CD8-positive, alpha-beta memory T cell (primary cell): ENCODE measurements at regions not wholly inside any gene's neighbourhood (a gene's known extent, or its start where the extent isn't known, plus 50 kb on each side); places are given as distances from the start of the nearest gene placed in this dataset.

Experiments
- CTCF ChIA-PET: fragments of 350-600 bp; sonication (Branson Sonifier 250); formaldehyde crosslinking; loops from one replicate; lab custom pipeline; 2021; ENCODE audit warnings: antibody characterized with exemption; lab: Charles Lee
- POLR2A ChIA-PET: fragments of 350-600 bp; sonication (Branson Sonifier 250); formaldehyde crosslinking; loops from one replicate; lab custom pipeline; 2021; ENCODE audit warnings: antibody characterized with exemption; lab: Charles Lee
- DNase-seq, 5 donors: peaks; one replicate each; pipeline versions ENCODE4 v3.0.0 to v3.0.0-alpha.2; 2020 to 2022; ENCODE audit warnings: mixed read lengths in 1 of 5
- H3K27ac ChIP-seq: one replicate; pipeline ENCODE4 v1.7.0; 2013; ENCODE audit warnings: low read depth, mild to moderate bottlenecking, low read length, moderate library complexity
- H3K27me3 ChIP-seq: 2 replicates; pipeline ENCODE4 v1.7.0; 2013; ENCODE audit warnings: low read length, mild to moderate bottlenecking; ENCODE audit not compliant: insufficient read depth, poor library complexity, severe bottlenecking
- H3K36me3 ChIP-seq: 2 replicates; pipeline ENCODE4 v1.7.0; 2013; ENCODE audit warnings: mild to moderate bottlenecking, low read length, moderate library complexity; ENCODE audit not compliant: insufficient read depth
- H3K4me1 ChIP-seq: 2 replicates; pipeline ENCODE4 v1.7.0; 2013; ENCODE audit warnings: mild to moderate bottlenecking, low read length, moderate library complexity; ENCODE audit not compliant: insufficient read depth
- H3K4me3 ChIP-seq: 2 replicates; pipeline ENCODE4 v1.7.0; 2013; ENCODE audit warnings: mild to moderate bottlenecking, low read length
- H3K9me3 ChIP-seq: 2 replicates; pipeline ENCODE4 v1.7.0; 2013; ENCODE audit warnings: mild to moderate bottlenecking, low read length
- H3K27ac Mint-ChIP-seq, 8 donors: one replicate each; pipeline ENCODE4 v1.8.0; 2020 to 2021; ENCODE audit warnings: mixed read lengths in 8 of 8, mild to moderate bottlenecking in 6 of 8, inconsistent platforms in 3 of 8, moderate library complexity in 3 of 8
- H3K27me3 Mint-ChIP-seq, 2 donors: one replicate each; pipeline ENCODE4 v1.8.0; 2020 to 2021; ENCODE audit warnings: mixed read lengths in 2 of 2, mild to moderate bottlenecking in 1 of 2, moderate library complexity in 1 of 2
- H3K36me3 Mint-ChIP-seq, 3 donors: one replicate each; pipeline ENCODE4 v1.8.0; 2020 to 2021; ENCODE audit warnings: mixed read lengths in 3 of 3, inconsistent platforms in 1 of 3, mild to moderate bottlenecking in 1 of 3
- H3K4me1 Mint-ChIP-seq, 3 donors: one replicate each; pipeline ENCODE4 v1.8.0; 2020 to 2021; ENCODE audit warnings: mixed read lengths in 3 of 3, inconsistent platforms in 1 of 3, mild to moderate bottlenecking in 1 of 3
- H3K4me3 Mint-ChIP-seq, 7 donors: one replicate each; pipeline ENCODE4 v1.8.0; 2020 to 2021; ENCODE audit warnings: mixed read lengths in 7 of 7, mild to moderate bottlenecking in 6 of 7, moderate library complexity in 4 of 7, inconsistent platforms in 2 of 7
- H3K9me3 Mint-ChIP-seq, 5 donors: one replicate each; pipeline ENCODE4 v1.8.0; 2020 to 2022; ENCODE audit warnings: mixed read lengths in 5 of 5, mild to moderate bottlenecking in 3 of 5, moderate library complexity in 2 of 5, inconsistent platforms in 1 of 5

DNA sequence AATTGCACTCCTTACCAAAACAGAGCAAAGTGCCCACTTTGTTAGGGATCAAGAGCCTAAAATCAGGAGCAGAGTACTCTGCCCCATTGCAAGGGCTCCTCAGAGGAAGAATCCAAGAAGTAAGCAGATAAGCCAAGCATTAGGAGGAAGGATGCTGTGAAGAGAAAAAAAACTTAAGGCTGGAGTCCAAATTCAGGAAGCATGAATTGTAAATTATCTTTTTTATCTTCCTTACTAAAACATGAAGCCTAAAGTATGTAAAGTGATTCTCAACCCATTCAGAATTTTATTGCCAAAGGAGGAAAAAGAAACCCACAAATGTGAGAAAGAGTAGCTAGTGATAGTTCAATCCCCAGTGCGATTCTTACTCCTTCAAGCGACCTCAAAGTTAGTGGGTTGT lies 523.9 kb downstream of the TAF11L14 start:
- ChIA-PET CTCF (no interaction called here), POLR2A (no interaction called here)
- no peaks in the 10 kb centered on the region for H3K4me1 ChIP-seq
- peaks cover 5 to 47% (median 13%) of the 10 kb centered on the region in 5 donors for H3K9me3 Mint-ChIP-seq
- H3K36me3 Mint-ChIP-seq: no peaks in the 10 kb centered on the region
- H3K4me3 Mint-ChIP-seq: no peak overlapping the region
- DNase-seq: no peak
- no peaks in the 10 kb centered on the region for H3K4me1 Mint-ChIP-seq
- H3K4me3 ChIP-seq: no peak overlapping the region
- H3K27ac Mint-ChIP-seq: no peak overlapping the region
- no peaks in the 10 kb centered on the region for H3K9me3 ChIP-seq
- no peaks in the 10 kb centered on the region for H3K36me3 ChIP-seq
- no peaks in the 10 kb centered on the region for H3K27me3 ChIP-seq
- no peaks in the 10 kb centered on the region for H3K27me3 Mint-ChIP-seq
- H3K27ac ChIP-seq: no peak overlapping the region

DNA sequence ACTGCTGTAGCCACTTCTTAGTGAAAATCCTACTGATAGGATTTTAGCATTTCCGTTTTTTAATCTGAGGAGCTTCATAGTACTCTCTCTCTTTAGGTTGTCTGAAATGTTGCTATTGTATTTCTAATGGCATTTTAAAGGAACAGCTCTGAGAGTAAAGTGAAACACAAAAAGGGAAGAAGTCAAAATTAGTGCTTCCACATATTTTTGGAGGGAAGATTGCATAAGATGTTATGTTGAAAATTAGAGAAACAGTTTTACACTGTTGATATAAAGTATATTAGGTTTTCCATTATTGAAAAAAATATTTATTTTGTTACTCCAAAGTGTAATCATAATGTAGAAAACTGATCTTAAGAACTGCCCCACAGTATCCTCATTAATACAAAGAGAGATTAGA lies 525.1 kb downstream of the TAF11L14 start:
- Mint-ChIP-seq H3K9me3 (peaks cover 7 to 44% (median 16%) of the 10 kb centered on the region in 5 donors), H3K36me3 (no peaks in the 10 kb centered on the region), H3K4me3 (no peak overlapping the region), H3K27me3 (no peaks in the 10 kb centered on the region), H3K27ac (no peak overlapping the region), H3K4me1 (no peaks in the 10 kb centered on the region)
- no peaks in the 10 kb centered on the region for H3K27me3 ChIP-seq
- H3K36me3 ChIP-seq: no peaks in the 10 kb centered on the region
- no peak overlapping the region for H3K27ac ChIP-seq
- CTCF ChIA-PET: no interaction called here
- no peaks in the 10 kb centered on the region for H3K4me1 ChIP-seq
- no peak for DNase-seq
- H3K9me3 ChIP-seq: no peaks in the 10 kb centered on the region
- POLR2A ChIA-PET: no interaction called here
- no peak overlapping the region for H3K4me3 ChIP-seq

DNA sequence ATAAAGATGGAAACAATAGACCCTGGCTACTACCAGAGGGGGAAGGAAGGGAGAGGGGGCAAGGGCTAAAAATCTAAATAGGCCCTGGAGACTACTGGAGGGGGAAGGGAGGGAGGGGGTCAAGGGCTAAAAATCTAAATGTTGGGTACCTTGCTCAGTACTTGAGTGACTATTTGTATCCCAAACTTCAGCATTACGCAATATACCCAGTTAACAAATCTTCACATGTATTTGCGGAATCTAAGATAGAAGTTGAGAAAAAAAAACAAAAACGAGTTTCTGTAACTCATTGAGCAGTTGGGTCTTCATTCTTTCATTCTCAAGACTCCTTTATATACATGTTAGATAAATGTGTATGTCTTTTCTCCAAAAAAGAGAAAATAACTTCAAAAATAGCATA lies 537.4 kb downstream of the TAF11L14 start:
- Mint-ChIP-seq H3K4me3 (no peak overlapping the region), H3K4me1 (no peaks in the 10 kb centered on the region), H3K27ac (no peak overlapping the region), H3K36me3 (no peaks in the 10 kb centered on the region), H3K9me3 (peaks cover 2 to 34% (median 8%) of the 10 kb centered on the region in 5 donors), H3K27me3 (no peaks in the 10 kb centered on the region)
- H3K9me3 ChIP-seq: no peaks in the 10 kb centered on the region
- no peak overlapping the region for H3K4me3 ChIP-seq
- ChIA-PET CTCF (no interaction called here), POLR2A (no interaction called here)
- H3K27me3 ChIP-seq: no peaks in the 10 kb centered on the region
- no peak overlapping the region for H3K27ac ChIP-seq
- no peak for DNase-seq
- no peaks in the 10 kb centered on the region for H3K36me3 ChIP-seq
- H3K4me1 ChIP-seq: no peaks in the 10 kb centered on the region

DNA sequence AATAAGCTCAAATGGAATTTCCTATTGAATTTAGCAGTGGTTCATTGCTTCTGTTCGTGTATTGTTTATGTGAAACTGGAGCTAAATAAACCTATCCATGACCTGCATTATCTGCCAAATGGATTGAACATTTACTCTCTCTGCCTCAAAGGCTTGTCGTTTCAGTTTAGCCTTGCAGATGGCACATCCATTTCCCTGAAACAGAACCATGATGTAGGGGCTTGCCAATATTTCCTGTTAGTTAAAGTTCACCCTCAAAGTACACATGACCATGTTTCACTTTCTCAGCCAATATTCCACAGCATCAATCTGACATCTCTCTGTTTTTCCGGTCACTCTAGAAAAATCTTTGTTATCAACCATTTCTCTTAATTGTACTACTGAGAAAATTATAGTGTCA lies 545.3 kb downstream of the TAF11L14 start:
- Mint-ChIP-seq H3K4me3 (no peak overlapping the region), H3K36me3 (no peaks in the 10 kb centered on the region), H3K27me3 (no peaks in the 10 kb centered on the region), H3K4me1 (no peaks in the 10 kb centered on the region), H3K27ac (no peak overlapping the region), H3K9me3 (peaks cover 0 to 20% (median 8%) of the 10 kb centered on the region in 5 donors)
- no peaks in the 10 kb centered on the region for H3K4me1 ChIP-seq
- H3K36me3 ChIP-seq: no peaks in the 10 kb centered on the region
- H3K9me3 ChIP-seq: no peaks in the 10 kb centered on the region
- no peak overlapping the region for H3K27ac ChIP-seq
- CTCF ChIA-PET: no interaction called here
- no peaks in the 10 kb centered on the region for H3K27me3 ChIP-seq
- POLR2A ChIA-PET: no interaction called here
- DNase-seq: no peak
- H3K4me3 ChIP-seq: no peak overlapping the region

DNA sequence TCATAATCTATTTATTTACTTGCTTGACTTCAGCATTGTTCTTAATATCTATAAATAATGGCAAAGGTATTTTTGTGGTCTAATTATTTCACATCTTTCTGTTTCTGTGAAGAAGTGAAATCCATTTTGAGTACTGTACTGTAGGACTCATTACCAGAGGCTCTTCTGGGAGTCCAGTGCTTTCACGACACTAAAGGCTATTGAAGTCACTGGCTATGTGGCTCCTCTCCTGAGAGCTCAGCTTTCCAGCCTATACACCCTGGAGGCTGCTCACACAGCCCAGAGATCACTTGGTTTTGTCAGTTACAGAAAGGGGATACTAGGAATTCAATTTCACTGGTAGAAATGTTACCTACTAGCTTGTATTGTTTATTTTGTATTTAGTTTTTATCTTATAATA lies 547.3 kb downstream of the TAF11L14 start:
- no peak for DNase-seq
- Histone ChIP-seq H3K4me1 (no peaks in the 10 kb centered on the region), H3K9me3 (no peaks in the 10 kb centered on the region), H3K27me3 (no peaks in the 10 kb centered on the region), H3K27ac (no peak overlapping the region), H3K36me3 (no peaks in the 10 kb centered on the region), H3K4me3 (no peak overlapping the region)
- no peaks in the 10 kb centered on the region for H3K4me1 Mint-ChIP-seq
- ChIA-PET POLR2A (no interaction called here), CTCF (no interaction called here)
- H3K27ac Mint-ChIP-seq: no peak overlapping the region
- no peaks in the 10 kb centered on the region for H3K36me3 Mint-ChIP-seq
- H3K4me3 Mint-ChIP-seq: no peak overlapping the region
- no peaks in the 10 kb centered on the region for H3K27me3 Mint-ChIP-seq
- H3K9me3 Mint-ChIP-seq: peaks cover 0 to 20% (median 8%) of the 10 kb centered on the region in 5 donors

DNA sequence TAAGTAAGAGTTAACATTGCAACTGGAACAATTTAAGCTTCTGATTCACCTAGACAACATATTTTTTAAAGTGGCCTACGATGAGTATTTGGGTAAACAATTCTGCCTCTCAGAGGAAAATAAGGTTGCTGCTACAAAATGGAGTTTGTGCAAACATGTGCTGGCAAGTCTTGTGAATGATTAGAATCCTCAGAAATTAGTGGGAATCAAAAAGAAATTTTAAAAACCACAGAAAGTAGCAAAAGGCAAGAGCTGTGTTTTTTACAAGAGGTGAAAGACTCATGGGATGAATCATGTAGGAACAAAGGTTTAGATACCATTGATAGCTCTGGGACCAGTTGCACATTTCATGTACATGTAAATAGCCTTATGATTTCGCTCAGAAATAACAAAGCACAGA lies 561.6 kb downstream of the TAF11L14 start:
- H3K9me3 Mint-ChIP-seq: peaks cover 4 to 31% (median 9%) of the 10 kb centered on the region in 5 donors
- no peaks in the 10 kb centered on the region for H3K36me3 Mint-ChIP-seq
- no peaks in the 10 kb centered on the region for H3K4me1 ChIP-seq
- no peak overlapping the region for H3K27ac ChIP-seq
- H3K9me3 ChIP-seq: no peaks in the 10 kb centered on the region
- no peaks in the 10 kb centered on the region for H3K4me1 Mint-ChIP-seq
- POLR2A ChIA-PET: no interaction called here
- H3K27me3 ChIP-seq: no peaks in the 10 kb centered on the region
- CTCF ChIA-PET: no interaction called here
- H3K36me3 ChIP-seq: no peaks in the 10 kb centered on the region
- no peak overlapping the region for H3K4me3 ChIP-seq
- H3K4me3 Mint-ChIP-seq: no peak overlapping the region
- no peaks in the 10 kb centered on the region for H3K27me3 Mint-ChIP-seq
- no peak overlapping the region for H3K27ac Mint-ChIP-seq
- DNase-seq: no peak

DNA sequence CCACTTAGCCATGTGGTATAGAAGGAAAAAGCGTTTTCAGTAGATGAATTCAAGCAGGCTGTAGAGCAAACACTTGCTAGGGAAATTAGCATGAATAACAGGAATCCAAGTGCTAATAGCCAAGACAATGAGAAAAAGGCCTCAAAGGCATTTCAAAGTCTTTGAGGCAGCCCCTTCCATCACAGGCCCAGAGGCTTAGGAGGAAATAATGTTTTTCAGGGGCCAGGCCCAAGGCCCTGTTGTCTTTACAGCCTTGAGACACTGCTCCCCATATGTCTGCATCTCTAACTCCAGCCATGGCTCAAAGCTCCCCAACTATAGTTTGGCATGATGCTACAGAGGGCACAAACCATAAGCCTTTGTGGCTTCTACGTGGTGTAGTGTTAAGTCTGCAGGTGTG lies 563.5 kb downstream of the TAF11L14 start:
- CTCF ChIA-PET: no interaction called here
- H3K27me3 ChIP-seq: no peaks in the 10 kb centered on the region
- Mint-ChIP-seq H3K27ac (no peak overlapping the region), H3K4me1 (no peaks in the 10 kb centered on the region), H3K9me3 (peaks cover 4 to 38% (median 7%) of the 10 kb centered on the region in 5 donors), H3K4me3 (no peak overlapping the region), H3K36me3 (no peaks in the 10 kb centered on the region), H3K27me3 (no peaks in the 10 kb centered on the region)
- POLR2A ChIA-PET: no interaction called here
- no peak for DNase-seq
- no peak overlapping the region for H3K27ac ChIP-seq
- H3K36me3 ChIP-seq: no peaks in the 10 kb centered on the region
- no peaks in the 10 kb centered on the region for H3K4me1 ChIP-seq
- no peaks in the 10 kb centered on the region for H3K9me3 ChIP-seq
- no peak overlapping the region for H3K4me3 ChIP-seq

DNA sequence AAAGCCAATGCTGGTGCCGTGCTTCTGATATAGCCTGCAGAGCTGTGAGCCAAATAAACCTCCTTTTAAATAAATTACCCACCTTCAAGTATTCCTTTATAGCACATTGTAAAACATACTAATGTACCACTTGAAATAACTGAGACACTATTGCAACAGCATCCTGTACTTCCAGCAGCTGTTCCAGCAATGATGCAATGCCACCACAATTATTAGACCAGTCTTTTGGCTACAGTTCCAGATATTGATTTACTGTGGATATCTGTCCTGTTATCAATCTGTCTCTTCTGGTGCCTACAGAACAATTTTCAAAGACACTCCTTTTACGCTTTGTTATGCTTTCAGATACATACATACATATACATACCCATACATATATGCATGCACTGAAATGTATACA lies 567.9 kb downstream of the TAF11L14 start:
- H3K27ac ChIP-seq: no peak overlapping the region
- CTCF ChIA-PET: no interaction called here
- Mint-ChIP-seq H3K4me1 (no peaks in the 10 kb centered on the region), H3K27ac (no peak overlapping the region), H3K27me3 (no peaks in the 10 kb centered on the region), H3K9me3 (peaks cover 1 to 22% (median 6%) of the 10 kb centered on the region in 5 donors), H3K4me3 (no peak overlapping the region), H3K36me3 (no peaks in the 10 kb centered on the region)
- H3K9me3 ChIP-seq: no peaks in the 10 kb centered on the region
- H3K4me1 ChIP-seq: no peaks in the 10 kb centered on the region
- H3K27me3 ChIP-seq: no peaks in the 10 kb centered on the region
- H3K4me3 ChIP-seq: no peak overlapping the region
- no peak for DNase-seq
- POLR2A ChIA-PET: no interaction called here
- H3K36me3 ChIP-seq: no peaks in the 10 kb centered on the region

DNA sequence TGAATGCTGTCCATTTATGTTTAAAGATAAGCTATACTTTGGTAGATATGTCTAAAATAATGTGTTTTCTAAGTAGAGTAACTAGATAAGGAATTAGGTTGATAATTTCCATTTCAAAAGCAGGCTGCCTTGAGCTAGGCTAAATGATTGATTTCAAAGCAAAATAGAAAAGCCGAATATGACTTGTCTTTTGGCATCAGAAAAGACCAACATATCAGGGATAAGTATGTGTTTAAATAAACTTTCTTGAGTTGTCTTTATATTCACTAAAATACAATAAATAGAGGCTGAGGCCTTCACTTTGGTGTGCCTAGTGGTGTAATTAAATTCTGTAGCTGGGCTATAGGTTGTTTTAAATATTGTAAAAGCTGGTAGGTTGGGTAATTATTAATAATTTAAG lies 569.0 kb downstream of the TAF11L14 start:
- Mint-ChIP-seq H3K27me3 (no peaks in the 10 kb centered on the region), H3K4me3 (no peak overlapping the region), H3K27ac (no peak overlapping the region), H3K36me3 (no peaks in the 10 kb centered on the region), H3K4me1 (no peaks in the 10 kb centered on the region), H3K9me3 (peaks cover 2 to 29% (median 6%) of the 10 kb centered on the region in 5 donors)
- CTCF ChIA-PET: no interaction called here
- no peak for DNase-seq
- Histone ChIP-seq H3K27ac (no peak overlapping the region), H3K27me3 (no peaks in the 10 kb centered on the region), H3K4me1 (no peaks in the 10 kb centered on the region), H3K36me3 (no peaks in the 10 kb centered on the region), H3K9me3 (no peaks in the 10 kb centered on the region), H3K4me3 (no peak overlapping the region)
- POLR2A ChIA-PET: no interaction called here
